Heart left ventricle (tissue), 16 donors: ENCODE measurements at regions not wholly inside any gene's neighbourhood (a gene's known extent, or its start where the extent isn't known, plus 50 kb on each side); places are given as distances from the start of the nearest gene placed in this dataset.

Experiments used
- ATAC-seq, 4 donors: fragments of 200-7000 bp; cut with Tn5 transposase; one replicate each; pipeline ENCODE4 v1.9.1; 2020 to 2022; ENCODE audit warnings: moderate library complexity in 4 of 4, mild to moderate bottlenecking in 3 of 4, moderate number of reproducible peaks in 1 of 4
- DNase-seq, 5 donors: peaks; one replicate each; pipeline ENCODE4 v3.0.0-alpha.2; 2020
- H3K27ac ChIP-seq, 12 donors: fragments of 200-600 bp; sonication (generic) in 4 of 12; one replicate each; pipeline versions ENCODE4 v1.5.0 to v1.8.0; 2016 to 2022; ENCODE audit warnings: mild to moderate bottlenecking in 2 of 12
- H3K27me3 ChIP-seq, 9 donors: fragments of 200-600 bp; sonication (generic) in 2 of 9; one replicate each; pipeline versions ENCODE4 v1.5.1 to v1.8.0; 2016 to 2022; ENCODE audit warnings: mild to moderate bottlenecking in 3 of 9
- H3K36me3 ChIP-seq, 9 donors: fragments of 200-600 bp; sonication (generic) in 2 of 9; one replicate each; pipeline versions ENCODE4 v1.5.0 to v1.8.0; 2018 to 2022; ENCODE audit warnings: mild to moderate bottlenecking in 2 of 9
- H3K4me1 ChIP-seq, 12 donors: fragments of 200-600 bp; sonication (generic) in 4 of 12; one replicate each; pipeline versions ENCODE4 v1.5.0 to v1.8.0; 2016 to 2022; ENCODE audit warnings: mild to moderate bottlenecking in 3 of 12
- H3K4me3 ChIP-seq, 12 donors: fragments of 200-600 bp; sonication (generic) in 4 of 12; one replicate each; pipeline versions ENCODE4 v1.5.0 to v1.8.0; 2017 to 2022; ENCODE audit warnings: mild to moderate bottlenecking in 9 of 12, moderate library complexity in 4 of 12
- H3K9me3 ChIP-seq, 12 donors: fragments of 200-600 bp; sonication (generic) in 4 of 12; one replicate each; pipeline versions ENCODE4 v1.5.0 to v1.8.0; 2016 to 2022; ENCODE audit warnings: mild to moderate bottlenecking in 1 of 12
- CTCF ChIP-seq, 12 donors: fragments of 200-600 bp; sonication (generic) in 4 of 12; IDR thresholded peaks; one replicate each; pipeline versions ENCODE4 v1.5.0 to v1.8.0; 2018 to 2022; ENCODE audit warnings: antibody characterized with exemption in 12 of 12, mild to moderate bottlenecking in 5 of 12
- POLR2A ChIP-seq, 2 donors: fragments of 450-650 bp; IDR thresholded peaks; one replicate each; pipeline ENCODE4 v1.6.1; 2017; ENCODE audit warnings: antibody characterized with exemption in 2 of 2, mild to moderate bottlenecking in 2 of 2, moderate library complexity in 2 of 2
- WGBS, 4 donors: extraction: QIAGEN DNeasy Blood & Tissue Kit in 2 of 4; methylation state at CpG; one replicate each; pipeline versions ENCODE4 v1.1.5 to v1.1.7; 2013 to 2018; 5-methylcytosine and 5-hydroxymethylcytosine counted together
- intact Hi-C, 10 donors: fragments of 100-400 bp; cut with DNase I; formaldehyde crosslinking; loops; one replicate each; pipeline versions ENCODE4 v1.11.1 to v1.14.2; 2022
- donor health status: ischemic (EF 13 %, LVEDD 7.1; RV severe dilation, severe dysfunction).
- donor health status: healthy with polysubstance abuse.
- donor health status: DM: no; HTN: yes; CAD: no.
- donor health status: DM: no; HTN: no; CAD: no.
- donor health status: ischemic (EF 25% LVEDD 6.9; RV normal size, moderate dysfunction).
- donor health status: ischemic (EF 25% LVEDD 5.7; RV mildly dilated, moderate dysfunction).
- donor health status: healthy.
- donor health status: DM: yes; HTN: yes; CAD: no.
- donor health status: ischemic (EF 35%, LVEDD 5.7; RV mildly dilated, moderate dysfunction).
- donor health status: nonischemic (EF 11% LVEDD 7.7; RV severe dilation, severe dysfunction).
- donor health status: DM: yes; HTN: yes; CAD: no.
- donor health status: PGD.
- donor health status: ischemic (EF 29% LVEDD 5.4; RV normal size, mild dysfunction).
- donor health status: nonischemic (EF 23%, LVEDD 6.1; RV moderate dilation, normal function).

DNA sequence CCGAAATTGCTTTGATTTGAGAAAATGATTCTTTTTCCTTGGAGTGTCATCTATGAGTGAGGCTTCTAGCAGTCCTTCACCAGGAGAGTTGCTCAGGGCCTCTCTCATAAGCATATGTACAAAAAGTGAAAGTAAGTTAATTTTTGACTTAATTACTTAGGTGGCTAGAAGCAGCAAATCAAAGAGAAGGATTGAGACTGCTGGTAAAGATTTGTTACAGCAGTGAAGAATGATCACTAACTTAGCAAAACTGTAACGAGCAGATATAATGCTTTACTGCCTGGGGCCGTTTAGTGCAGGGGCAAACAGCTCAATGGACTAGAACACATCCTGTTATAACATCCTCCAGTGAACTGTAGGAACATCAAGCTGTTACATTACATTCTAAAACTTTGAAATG is 167.8 kb upstream of the RIPOR2 start:
- no peak overlapping the region for H3K4me3 ChIP-seq
- H3K9me3 ChIP-seq, result no peaks in the 10 kb centered on the region
- 61 to 79% (median 72%) methylated on average over 3 of the region's 3 CpGs for WGBS, 4 donors
- H3K27ac ChIP-seq, result peak overlapping the region in 1 of 12 donors; percentile 77
- H3K36me3 ChIP-seq, result peaks cover 0 to 83% (median 34%) of the 10 kb centered on the region in 9 donors
- intact Hi-C loops, result loop anchor here in 1 of 10 donors (2.0 kb wide), 1 partner anchor 15 kb away; no protein-coding TSS in a partner anchor
- DNase-seq (no peak), ATAC-seq (no peak)
- no peaks in the 10 kb centered on the region for H3K27me3 ChIP-seq
- H3K4me1 ChIP-seq, result no peaks in the 10 kb centered on the region
- TF ChIP-seq CTCF (IDR thresholded peaks at IDR 0.05) (no peak), POLR2A (IDR thresholded peaks at IDR 0.05) (no peak)

DNA sequence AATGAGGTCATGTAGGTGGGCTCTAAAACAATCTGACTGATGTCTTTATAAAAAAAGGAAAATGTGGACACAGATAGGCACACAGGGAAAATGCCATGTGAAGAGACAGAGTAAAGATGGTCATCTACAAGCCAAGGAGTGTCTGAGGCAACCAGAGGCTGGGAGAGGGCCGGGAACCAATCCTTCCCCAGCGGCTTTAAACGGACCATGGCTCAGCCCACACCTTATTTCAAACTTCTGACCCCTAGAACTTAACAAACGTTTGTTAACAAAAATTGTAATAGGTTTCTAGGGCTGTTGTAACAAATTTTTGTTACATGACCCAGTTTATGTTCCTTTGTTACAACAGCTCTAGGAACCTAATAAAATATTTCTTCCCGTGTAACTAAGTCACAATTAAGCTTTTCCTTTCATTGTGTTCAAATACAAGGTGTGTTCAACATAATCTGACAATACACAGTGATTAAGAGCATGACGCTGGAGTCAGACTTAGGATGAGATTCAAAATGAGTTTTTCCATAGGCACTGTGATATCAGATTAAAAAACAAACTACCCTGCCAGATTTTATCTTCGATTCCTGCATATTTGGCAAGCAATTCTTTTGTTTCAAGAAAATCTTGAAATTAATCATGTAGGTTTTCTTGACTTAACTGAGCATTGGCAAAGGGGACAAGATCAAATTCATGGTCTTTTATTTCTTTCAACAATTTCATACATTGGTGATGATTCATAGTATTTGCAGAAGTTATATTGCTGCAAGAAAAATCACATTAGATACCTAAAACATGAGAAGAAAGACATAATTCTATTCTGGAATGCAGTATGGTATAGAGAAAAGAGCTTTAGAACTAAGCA is 169.5 kb upstream of the RIPOR2 start:
- H3K36me3 ChIP-seq, result peaks cover 2 to 84% (median 51%) of the 10 kb centered on the region in 9 donors
- H3K4me1 ChIP-seq, result no peaks in the 10 kb centered on the region
- no peak overlapping the region for H3K4me3 ChIP-seq
- DNase-seq (no peak), ATAC-seq (peak in 2 of 4 donors; percentile 51 to 74)
- no peaks in the 10 kb centered on the region for H3K27me3 ChIP-seq
- TF ChIP-seq POLR2A (IDR thresholded peaks at IDR 0.05) (no peak), CTCF (IDR thresholded peaks at IDR 0.05) (no peak)
- intact Hi-C loops, result loop anchor here in 1 of 10 donors (2.0 kb wide), 1 partner anchor 14 kb away; no protein-coding TSS in a partner anchor
- peak overlapping the region; percentile 26 to 77 (median 65) for H3K27ac ChIP-seq
- H3K9me3 ChIP-seq, result no peaks in the 10 kb centered on the region
- 62 to 74% (median 68%) methylated on average over 7 of the region's 7 CpGs for WGBS, 4 donors

DNA sequence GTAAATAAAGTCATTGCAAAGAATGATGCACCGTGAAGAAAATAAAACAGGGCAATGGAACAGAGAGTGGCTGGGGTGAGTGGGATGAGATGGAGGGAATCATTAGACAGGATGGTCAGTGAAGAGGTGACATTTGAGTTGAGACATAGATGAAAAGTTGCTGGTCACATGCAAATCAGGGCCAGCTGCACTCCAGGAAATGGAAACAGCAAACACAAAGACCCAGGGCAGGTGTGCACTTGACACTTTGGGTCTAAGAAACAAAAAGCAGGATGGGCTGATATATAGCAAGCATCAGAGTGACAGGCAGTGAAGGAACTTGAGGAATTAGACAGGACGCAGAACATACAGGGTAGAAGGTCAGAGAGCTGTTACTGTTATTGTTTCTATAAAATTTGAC is 171.5 kb upstream of the RIPOR2 start:
- Histone ChIP-seq H3K4me1 (no peaks in the 10 kb centered on the region), H3K27me3 (no peaks in the 10 kb centered on the region), H3K9me3 (no peaks in the 10 kb centered on the region), H3K4me3 (no peak overlapping the region), H3K27ac (no peak overlapping the region), H3K36me3 (peaks cover 2 to 94% (median 68%) of the 10 kb centered on the region in 9 donors)
- TF ChIP-seq POLR2A (IDR thresholded peaks at IDR 0.05) (no peak), CTCF (IDR thresholded peaks at IDR 0.05) (no peak)
- DNase-seq (no peak), ATAC-seq (no peak)
- 71 to 97% (median 85%) methylated on average over 2 of the region's 2 CpGs for WGBS, 4 donors
- intact Hi-C loops, result no loop called here

GRCh38 chr6:25111782-25112181 is 167.4 kb upstream of the CARMIL1 start:
- ATAC-seq (no peak), DNase-seq (no peak)
- 97 to 100% (median 99%) methylated on average over 1 of the region's 1 CpG for WGBS, 4 donors
- TF ChIP-seq POLR2A (IDR thresholded peaks at IDR 0.05), result no peak
- no peak for TF ChIP-seq CTCF (IDR thresholded peaks at IDR 0.05)
- intact Hi-C loops, result no loop called here
- Histone ChIP-seq H3K4me1 (peaks cover 0 to 15% (median 0%) of the 10 kb centered on the region in 12 donors), H3K36me3 (peaks cover 2 to 89% (median 75%) of the 10 kb centered on the region in 9 donors), H3K9me3 (no peaks in the 10 kb centered on the region), H3K27me3 (no peaks in the 10 kb centered on the region), H3K4me3 (no peak overlapping the region), H3K27ac (peak overlapping the region in 1 of 12 donors; percentile 5)
